Fibroblast of pulmonary artery (primary cell): ENCODE measurements at regions not wholly inside any gene's neighbourhood (a gene's known extent, or its start where the extent isn't known, plus 50 kb on each side); places are given as distances from the start of the nearest gene placed in this dataset.
"Not testable (repeated sequence)": the region's sequence is repeated elsewhere in the genome, so short reads cannot be mapped to it uniquely, and the experiment has no call there.

Experiments
- DNase-seq: peaks from one replicate; pipeline ENCODE4 v3.0.0-alpha.2; 2010; ENCODE audit warnings: low read depth
- H3K4me3 ChIP-seq: replicated peaks from 2 replicates; pipeline ENCODE4 v1.5.1; 2011; ENCODE audit warnings: low read depth, mild to moderate bottlenecking, control low read depth, low read length, moderate library complexity
- CTCF ChIP-seq: IDR thresholded peaks from 2 replicates; pipeline ENCODE4 v1.5.1; 2011; ENCODE audit warnings: mild to moderate bottlenecking, control low read depth, low read length, inconsistent platforms; ENCODE audit errors: missing control alignments

- TF ChIP-seq CTCF = no peak
- DNase-seq = no peak
- no peak overlapping the region for H3K4me3 ChIP-seq
Observed at GRCh38 chr15:24318981-24319380, 356.6 kb upstream of the NPAP1 start.

GRCh38 chr15:24324096-24324495 lies 351.5 kb upstream of the NPAP1 start:
- not testable (repeated sequence) for DNase-seq, H3K4me3 ChIP-seq

GRCh38 chr15:24326513-24326912 lies 349.1 kb upstream of the NPAP1 start:
- DNase-seq = peak; percentile 1
- not testable (repeated sequence) for H3K4me3 ChIP-seq

GRCh38 chr15:24331964-24332363 lies 343.6 kb upstream of the NPAP1 start:
- DNase-seq = not testable (repeated sequence)

GRCh38 chr15:24341876-24342275 lies 333.7 kb upstream of the NPAP1 start:
- DNase-seq, H3K4me3 ChIP-seq: not testable (repeated sequence)

More at GRCh38 chr15:24331964-24332363, 343.6 kb upstream of the NPAP1 start:
- not testable (repeated sequence) for H3K4me3 ChIP-seq

GRCh38 chr15:24352777-24353176 lies 322.8 kb upstream of the NPAP1 start:
- not testable (repeated sequence) for H3K4me3 ChIP-seq, DNase-seq

GRCh38 chr15:24381103-24381502 lies 294.5 kb upstream of the NPAP1 start:
- H3K4me3 ChIP-seq, DNase-seq: not testable (repeated sequence)

GRCh38 chr15:24385258-24385657 lies 290.3 kb upstream of the NPAP1 start:
- H3K4me3 ChIP-seq, DNase-seq: not testable (repeated sequence)

GRCh38 chr15:24394303-24394702 lies 281.3 kb upstream of the NPAP1 start:
- DNase-seq = no peak
- no peak overlapping the region for H3K4me3 ChIP-seq
- no peak for TF ChIP-seq CTCF

- not testable (repeated sequence) for DNase-seq, H3K4me3 ChIP-seq
Observed at GRCh38 chr15:24412649-24413048, 262.9 kb upstream of the NPAP1 start.

- DNase-seq, H3K4me3 ChIP-seq: not testable (repeated sequence)
Observed at GRCh38 chr15:24426286-24427054, 249.1 kb upstream of the NPAP1 start.

GRCh38 chr15:24427055-24427400 lies 248.5 kb upstream of the NPAP1 start:
- not testable (repeated sequence) for H3K4me3 ChIP-seq

GRCh38 chr15:24435075-24435820 lies 240.3 kb upstream of the NPAP1 start:
- not testable (repeated sequence) for DNase-seq, H3K4me3 ChIP-seq

More at GRCh38 chr15:24427055-24427400, 248.5 kb upstream of the NPAP1 start:
- DNase-seq = not testable (repeated sequence)

- H3K4me3 ChIP-seq, DNase-seq: not testable (repeated sequence)
Observed at GRCh38 chr15:24437270-24437669, 238.3 kb upstream of the NPAP1 start.

- not testable (repeated sequence) for DNase-seq
Observed at GRCh38 chr15:24437735-24438134, 237.8 kb upstream of the NPAP1 start.

GRCh38 chr15:24477107-24478025 lies 198.2 kb upstream of the NPAP1 start:
- DNase-seq, H3K4me3 ChIP-seq: not testable (repeated sequence)

More at GRCh38 chr15:24437735-24438134, 237.8 kb upstream of the NPAP1 start:
- not testable (repeated sequence) for H3K4me3 ChIP-seq
